Hepatocyte (in vitro differentiated cells): ENCODE measurements at regions not wholly inside any gene's neighbourhood (a gene's known extent, or its start where the extent isn't known, plus 50 kb on each side); places are given as distances from the start of the nearest gene placed in this dataset.

Source experiments
- CTCF ChIP-seq: fragments of 200-600 bp; sonication (generic); IDR thresholded peaks from 2 replicates; pipeline ENCODE4 v1.5.1; 2016; ENCODE audit warnings: antibody characterized with exemption, mild to moderate bottlenecking; ENCODE audit not compliant: poor library complexity
- EZH2 ChIP-seq: fragments of 200-600 bp; sonication (generic); IDR thresholded peaks from 2 replicates; pipeline ENCODE4 v1.6.1; 2016; ENCODE audit warnings: antibody characterized with exemption, mild to moderate bottlenecking, borderline replicate concordance

- TF ChIP-seq CTCF (no peak), EZH2 (no peak)
Observed at GRCh38 chr2:144925886-144926285, 406.0 kb upstream of the ZEB2 start.
